ENCODE measurements at regions not wholly inside any gene's neighbourhood (a gene's known extent, or its start where the extent isn't known, plus 50 kb on each side); places are given as distances from the start of the nearest gene placed in this dataset.

GRCh38 chr3:181133832-181134231, 144.3 kb upstream of the DNAJC19 start:
- DNase-seq (ENCODE audit: low spot score) = no peak
- TF ChIP-seq RAD21 (IDR thresholded peaks at IDR 0.05) (no peak), HNF4A (conservative IDR thresholded peaks at IDR 0.05) (no peak), ATF3 (IDR thresholded peaks at IDR 0.05) (no peak), FOXA2 (IDR thresholded peaks at IDR 0.05) (no peak), GABPA (IDR thresholded peaks at IDR 0.05 in 1 of 2, conservative IDR thresholded peaks at IDR 0.05 in 1 of 2) (no peak), JUND (IDR thresholded peaks at IDR 0.05) (no peak), NR2F2 (IDR thresholded peaks at IDR 0.05) (no peak), RXRA (IDR thresholded peaks at IDR 0.05) (no peak), TAF1 (conservative IDR thresholded peaks at IDR 0.05) (no peak), CTCF (IDR thresholded peaks at IDR 0.05; ENCODE audit: low read depth, low read length, missing input control) (no peak), MAX (IDR thresholded peaks at IDR 0.05) (no peak), REST (IDR thresholded peaks at IDR 0.05) (no peak), FOXA1 (IDR thresholded peaks at IDR 0.05) (no peak), ZBTB33 (IDR thresholded peaks at IDR 0.05) (no peak), YY1 (IDR thresholded peaks at IDR 0.05) (no peak), SP1 (IDR thresholded peaks at IDR 0.05) (no peak), HNF4G (IDR thresholded peaks at IDR 0.05) (no peak), EGR1 (IDR thresholded peaks at IDR 0.05; ENCODE audit: low read depth in 2 of 2) (no peak)

More at GRCh38 chr3:181133832-181134231, 144.3 kb upstream of the DNAJC19 start:
- no peak overlapping the region for H3K27ac ChIP-seq (ENCODE audit: low read depth in 1 of 2, low read length in 2 of 2)
- peaks cover 0 to 2% (median 0%) of the 10 kb centered on the region in 4 donors for H3K9me3 ChIP-seq (ENCODE audit: control insufficient read depth in 4 of 4, low read length in 3 of 4)
- H3K4me1 ChIP-seq (ENCODE audit: control insufficient read depth in 4 of 4, insufficient read depth in 4 of 4, low read length in 3 of 4) = no peaks in the 10 kb centered on the region
- no peak overlapping the region for H3K4me3 ChIP-seq (ENCODE audit: low read depth in 1 of 3, low read length in 3 of 3)
- H3K9ac ChIP-seq (ENCODE audit: low read depth in 1 of 2, low read length in 2 of 2) = no peak overlapping the region
- peaks cover 0 to 2% (median 0%) of the 10 kb centered on the region in 4 donors for H3K27me3 ChIP-seq (ENCODE audit: control insufficient read depth in 4 of 4, insufficient read depth in 4 of 4, low read length in 3 of 4)
- no peaks in the 10 kb centered on the region for H3K36me3 ChIP-seq (ENCODE audit: control insufficient read depth in 4 of 4, insufficient read depth in 3 of 4, low read depth in 1 of 4, low read length in 3 of 4)
